HL-60/S4 (cell line): ENCODE measurements at regions not wholly inside any gene's neighbourhood (a gene's known extent, or its start where the extent isn't known, plus 50 kb on each side); places are given as distances from the start of the nearest gene placed in this dataset.

Experiments
- in situ Hi-C: fragments of 300-500 bp; cut with MboI; formaldehyde crosslinking; loops from 2 replicates; pipeline ENCODE4 v1.14.3; 2022; ENCODE audit warnings: low sequenced_read_pairs

DNA sequence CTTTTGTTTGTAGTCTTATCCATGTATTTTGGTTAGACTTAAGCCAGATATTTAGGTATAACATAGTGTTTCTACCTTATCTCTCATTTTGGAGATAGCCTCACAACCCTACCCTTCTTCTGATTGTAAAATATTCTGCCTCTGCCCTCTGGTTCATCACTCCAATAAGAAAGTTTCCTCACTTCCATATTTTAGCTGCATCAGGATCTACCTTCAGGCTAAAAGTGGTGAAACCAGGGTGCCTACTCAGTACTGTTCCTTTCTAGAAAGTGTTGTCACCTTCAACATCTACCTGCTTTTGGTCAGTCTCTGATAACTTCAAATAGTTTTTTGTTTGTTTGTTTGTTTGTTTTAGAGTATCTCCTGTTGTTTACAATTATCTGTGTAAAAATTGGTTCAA, 294.6 kb downstream of the ANXA1 start:
- in situ Hi-C loops, result no loop called here

DNA sequence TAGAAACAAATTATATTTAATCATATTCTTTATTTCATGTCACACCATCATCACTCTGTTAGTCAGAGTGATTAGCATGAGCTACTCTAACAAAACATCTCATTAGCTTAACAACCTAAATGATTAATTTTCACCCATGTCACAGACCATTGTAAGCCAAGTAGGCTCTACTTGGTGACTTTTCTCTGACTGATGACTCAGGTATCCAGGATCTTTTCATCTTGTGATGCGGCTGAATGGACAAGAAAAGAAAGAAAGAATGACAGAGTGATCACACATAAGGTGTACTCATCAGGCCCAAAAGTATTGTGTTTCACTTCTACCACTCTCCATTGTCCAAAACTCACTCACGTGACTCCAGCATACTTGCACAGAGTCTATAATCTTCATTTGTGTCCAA, 299.3 kb downstream of the ANXA1 start:
- in situ Hi-C loops, result loop anchor here (25.0 kb wide), 1 partner anchor 136 kb away; no protein-coding TSS in a partner anchor

DNA sequence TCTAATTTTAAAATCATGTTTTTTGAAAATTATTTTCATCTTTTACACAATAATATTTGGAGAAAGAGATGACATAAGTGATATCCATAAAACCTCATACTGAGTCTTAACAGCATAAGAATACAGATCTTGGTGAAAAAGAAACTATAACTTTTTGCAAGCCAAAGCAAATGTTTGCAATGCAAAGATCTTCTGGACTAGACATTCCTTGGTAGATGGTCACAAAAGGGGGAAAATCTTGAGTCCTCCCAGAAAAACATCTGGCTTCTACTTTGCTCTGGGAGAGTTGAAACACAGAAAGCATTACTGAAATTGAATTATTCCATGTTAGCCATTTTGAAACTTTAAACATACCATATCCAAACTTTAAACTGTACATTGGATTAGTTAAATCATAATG, 308.2 kb downstream of the ANXA1 start:
- in situ Hi-C loops, result loop anchor here (25.0 kb wide), 1 partner anchor 127 kb away; no protein-coding TSS in a partner anchor

DNA sequence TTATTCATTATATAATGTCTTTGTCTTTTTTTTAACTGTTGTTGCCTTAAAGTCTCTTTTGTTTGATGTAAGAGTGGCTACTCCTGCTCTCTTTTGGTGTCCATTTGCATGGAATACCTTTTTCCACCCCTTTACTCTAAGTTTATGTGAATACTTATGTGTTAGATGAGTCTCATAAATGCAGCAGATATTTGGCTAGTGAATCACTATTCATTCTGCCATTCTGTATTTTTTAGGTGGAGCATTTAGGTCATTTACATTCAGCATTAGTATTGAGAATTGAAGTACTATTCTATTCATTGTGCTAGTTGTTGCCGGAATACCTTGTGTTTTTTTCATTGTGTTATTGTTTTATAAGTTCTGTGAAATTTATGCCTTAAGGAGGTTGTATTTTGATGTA, 317.1 kb downstream of the ANXA1 start:
- in situ Hi-C loops, result loop anchor here (25.0 kb wide), 1 partner anchor 119 kb away; no protein-coding TSS in a partner anchor

DNA sequence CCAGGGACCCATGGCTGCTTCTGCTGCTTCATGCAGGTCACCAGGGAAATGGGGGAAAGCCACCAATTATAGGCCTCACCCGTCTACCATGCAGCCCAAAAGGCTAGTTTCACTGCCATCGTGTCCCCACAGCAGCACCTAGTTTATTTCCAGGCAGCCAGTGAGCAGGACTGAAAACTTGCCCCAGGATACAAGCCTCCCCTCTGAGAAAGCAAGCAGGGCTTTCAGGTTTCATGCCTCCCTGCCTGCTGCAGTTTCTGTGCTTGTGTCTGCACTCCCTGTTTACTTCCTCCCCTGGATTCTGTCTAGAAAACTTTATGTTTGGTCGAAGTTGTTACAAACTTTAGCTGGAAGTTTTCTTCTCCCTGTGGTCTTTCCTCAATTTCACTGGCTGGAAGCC, 319.1 kb downstream of the ANXA1 start:
- in situ Hi-C loops, result loop anchor here (25.0 kb wide), 1 partner anchor 117 kb away; no protein-coding TSS in a partner anchor

DNA sequence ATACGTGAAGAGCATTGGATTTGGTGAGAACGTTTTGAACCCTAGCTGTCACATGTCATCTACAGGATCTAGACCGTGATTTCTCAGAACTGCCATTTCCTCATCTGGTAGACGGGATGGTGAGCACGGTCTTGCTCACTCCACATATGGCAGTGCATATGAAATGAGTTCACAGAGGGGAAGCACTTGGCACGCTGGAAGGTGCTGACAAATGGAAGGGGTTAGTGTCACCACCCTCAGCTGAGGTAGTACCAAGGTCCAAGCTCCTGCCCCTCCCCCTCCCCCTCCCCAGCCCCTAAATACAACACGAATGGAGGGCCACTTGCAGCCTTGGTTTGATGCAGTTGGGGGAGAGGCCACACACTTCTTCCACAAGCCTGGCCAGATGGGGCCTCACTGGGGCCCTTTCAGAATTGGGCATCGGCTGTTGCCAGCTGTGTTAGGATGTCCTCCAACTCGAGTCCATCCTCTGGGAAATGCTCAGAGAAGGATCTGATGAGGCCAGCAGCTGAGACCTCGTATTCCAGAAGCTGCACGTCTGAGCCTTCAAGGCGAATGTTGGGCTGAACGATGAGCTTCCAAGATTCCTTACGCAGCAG, 322.4 kb downstream of the ANXA1 start:
- in situ Hi-C loops, result loop anchor here (25.0 kb wide), 1 partner anchor 113 kb away; no protein-coding TSS in a partner anchor

DNA sequence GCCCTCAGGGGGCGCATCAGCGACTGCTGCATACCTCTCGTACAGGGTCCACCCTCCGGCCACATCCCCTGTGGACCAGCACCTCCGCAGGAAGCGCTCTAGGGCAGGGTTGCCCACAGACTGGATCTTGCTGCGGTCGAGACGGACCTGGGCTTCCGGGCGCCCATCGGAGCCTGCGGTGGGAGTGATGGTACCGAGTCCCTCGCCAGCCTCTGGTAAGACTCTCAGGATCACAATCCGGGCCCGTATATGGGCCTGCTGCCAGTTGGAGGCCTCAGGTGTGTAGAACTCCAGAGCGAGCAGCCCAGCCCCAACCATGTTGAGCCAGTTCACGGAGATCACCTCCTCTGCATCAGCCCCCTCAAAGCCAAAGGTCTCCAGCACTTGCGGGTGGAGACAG, 323.0 kb downstream of the ANXA1 start:
- in situ Hi-C loops, result loop anchor here (25.0 kb wide), 1 partner anchor 113 kb away; no protein-coding TSS in a partner anchor

DNA sequence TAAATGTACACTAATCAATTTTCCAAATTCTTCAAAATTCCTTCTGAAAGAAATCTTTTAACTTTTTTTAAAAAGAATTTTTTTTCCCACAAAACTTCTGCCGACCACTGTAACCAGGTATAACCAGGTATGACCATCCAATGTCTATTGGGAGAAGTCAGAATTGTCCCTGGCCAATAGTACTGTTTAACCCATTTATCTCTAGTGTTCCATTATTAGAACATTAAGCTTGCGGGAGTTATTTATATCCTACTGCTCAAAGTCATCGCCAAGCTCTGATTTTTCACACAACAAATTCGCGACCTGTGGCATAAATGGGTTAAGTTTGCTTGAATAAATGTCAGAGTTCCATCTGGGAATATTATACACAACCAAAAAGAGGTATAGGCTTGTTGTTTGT, 343.2 kb downstream of the ANXA1 start:
- in situ Hi-C loops, result no loop called here

DNA sequence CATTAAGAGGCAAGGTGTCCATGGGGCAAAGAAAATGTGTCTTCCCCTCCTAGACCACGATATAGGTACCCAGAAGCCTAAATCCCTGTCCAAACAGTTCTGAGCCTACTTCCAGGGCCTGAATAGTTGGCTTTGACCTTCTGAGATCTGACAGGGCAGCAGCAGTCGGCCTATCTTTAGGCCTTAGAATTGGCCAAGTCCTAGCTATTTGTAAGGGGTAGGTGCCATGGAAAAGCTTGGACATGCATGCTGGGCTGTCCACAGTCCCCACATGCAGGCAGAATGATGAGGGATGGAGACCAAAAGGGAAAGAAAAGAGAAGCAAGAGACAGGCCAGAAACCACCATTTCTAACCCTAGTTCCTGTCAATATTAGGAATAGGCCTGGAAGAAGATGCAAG, 346.1 kb downstream of the ANXA1 start:
- in situ Hi-C loops, result no loop called here

DNA sequence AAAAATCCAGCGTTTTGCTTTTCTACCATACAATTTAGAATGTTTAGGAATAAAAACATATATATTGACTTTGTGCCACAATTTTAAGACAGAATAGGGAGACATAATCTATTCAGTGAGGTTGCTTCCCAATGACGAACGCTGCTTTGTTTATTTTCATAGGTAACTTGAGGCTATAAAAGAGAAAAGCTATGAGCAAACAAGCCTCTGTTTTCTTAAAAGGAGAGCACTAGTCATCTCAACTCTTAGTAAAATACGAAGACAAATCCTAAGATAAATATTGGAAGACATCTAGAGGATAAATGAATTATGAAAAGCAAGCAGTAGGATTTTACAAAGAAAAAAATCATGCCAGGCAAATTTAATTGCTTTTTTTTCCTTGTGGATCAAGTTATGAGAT, 363.6 kb downstream of the ANXA1 start:
- in situ Hi-C loops, result no loop called here

DNA sequence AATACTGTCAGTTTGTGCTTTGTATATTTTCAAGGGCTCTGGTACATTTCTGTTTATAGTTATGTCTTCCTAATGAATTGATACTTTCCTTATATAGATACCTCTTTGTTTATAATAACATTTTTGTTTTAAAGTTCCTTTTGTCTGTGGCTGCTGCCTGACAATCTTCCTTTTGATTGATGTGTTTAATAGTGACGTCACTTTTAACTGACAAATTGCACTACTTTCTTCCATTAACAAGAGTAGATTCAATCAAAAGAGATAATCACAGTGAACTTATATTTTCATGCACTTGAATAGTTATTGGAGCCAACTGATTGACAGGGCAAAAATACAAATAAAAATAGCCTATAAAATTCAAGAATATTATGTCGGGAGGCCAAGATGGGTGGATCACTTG, 371.7 kb downstream of the ANXA1 start:
- in situ Hi-C loops, result no loop called here

DNA sequence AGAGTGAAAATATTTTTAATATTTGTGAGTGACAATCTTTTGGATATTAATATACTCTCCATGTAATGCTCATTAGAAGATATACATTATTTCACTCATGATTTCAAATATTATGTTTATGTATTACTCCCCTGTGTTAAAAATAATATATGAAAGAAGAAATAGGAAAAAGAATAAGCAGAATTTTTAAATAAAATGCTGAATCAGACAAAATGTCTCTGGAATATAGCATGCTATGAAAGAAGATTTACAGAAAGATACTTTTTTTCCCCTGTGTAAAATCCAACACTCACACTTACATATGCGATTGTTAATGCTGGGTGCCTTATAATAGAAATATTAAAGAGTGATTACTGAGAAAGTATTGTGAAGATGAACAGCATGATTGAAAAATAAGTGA, 373.7 kb downstream of the ANXA1 start:
- in situ Hi-C loops, result no loop called here

DNA sequence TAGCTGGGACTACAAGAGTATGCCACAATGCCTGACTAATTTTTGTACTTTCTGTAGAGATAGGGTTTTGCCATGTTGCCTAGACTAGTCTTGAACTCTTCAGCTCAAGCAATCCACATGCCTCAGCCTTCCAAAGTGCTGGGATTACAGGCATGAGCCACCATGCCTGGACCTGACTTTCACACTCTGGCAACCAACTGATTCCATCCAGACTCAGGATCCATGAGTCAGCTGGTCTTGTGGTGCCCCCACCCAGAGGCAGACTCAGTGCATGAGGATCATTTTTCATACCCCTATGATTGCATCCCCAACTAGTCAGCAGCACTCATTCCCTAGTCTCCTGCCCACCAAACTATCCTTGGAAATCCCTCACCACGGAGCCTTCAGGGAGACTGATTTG, 375.9 kb downstream of the ANXA1 start:
- in situ Hi-C loops, result no loop called here

DNA sequence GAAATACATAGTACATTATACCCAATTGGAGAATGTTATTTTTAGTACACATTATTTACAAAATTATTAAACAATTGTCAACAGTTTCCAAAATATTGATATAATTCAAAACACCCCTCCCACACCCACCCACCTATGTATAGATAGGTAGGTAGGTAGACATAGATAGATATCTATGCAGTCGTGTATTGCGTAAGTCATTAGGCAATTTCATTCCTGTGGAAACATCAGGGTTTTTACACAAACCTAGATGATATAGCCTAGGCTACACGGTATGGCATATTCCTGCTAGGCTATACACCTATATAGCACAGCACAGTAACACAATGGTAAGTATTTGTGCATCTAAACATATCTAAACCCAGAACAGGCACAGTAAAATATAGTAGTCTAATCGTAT, 377.3 kb downstream of the ANXA1 start:
- in situ Hi-C loops, result no loop called here

DNA sequence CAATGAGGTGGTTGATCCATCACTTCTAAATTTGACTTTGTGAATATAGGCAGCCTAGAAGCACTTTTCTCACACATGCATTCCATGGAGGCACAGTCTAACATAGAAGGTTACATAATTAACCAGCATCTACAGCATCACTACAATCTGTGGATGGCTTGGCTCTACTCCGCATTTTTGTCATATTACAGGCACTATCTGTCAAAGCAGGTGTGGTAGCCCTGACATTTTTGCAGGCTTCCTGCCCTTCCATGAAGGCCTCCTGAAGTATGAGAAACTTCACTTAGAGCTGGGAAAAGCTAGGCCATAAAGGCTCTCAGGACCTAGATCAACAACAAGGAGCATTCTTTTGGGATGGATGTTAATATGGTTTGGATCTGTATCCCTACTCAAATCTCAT, 378.0 kb downstream of the ANXA1 start:
- in situ Hi-C loops, result no loop called here

DNA sequence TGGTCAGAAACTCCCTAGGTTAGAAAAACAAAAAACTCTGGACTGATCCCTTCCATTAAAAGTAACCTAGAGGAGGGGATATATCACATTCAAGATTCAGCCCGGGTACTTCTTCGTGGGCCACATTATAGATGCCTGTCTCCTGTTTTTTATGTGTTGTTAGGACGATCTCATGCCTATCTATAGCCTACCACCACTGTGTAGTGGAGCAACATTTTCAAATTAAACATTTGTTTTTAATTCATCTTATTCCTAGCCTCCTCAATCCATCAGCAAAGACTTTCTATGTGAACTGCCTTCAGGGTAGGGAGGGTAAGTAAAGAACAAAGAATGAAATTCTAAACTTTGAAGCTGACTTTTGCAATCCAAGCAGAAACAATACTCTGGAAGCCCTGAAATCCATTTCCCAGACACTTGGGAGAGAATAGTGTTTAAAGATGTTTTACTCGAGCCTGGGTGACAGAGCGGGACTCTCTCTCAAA, 379.4 kb downstream of the ANXA1 start:
- in situ Hi-C loops, result no loop called here

DNA sequence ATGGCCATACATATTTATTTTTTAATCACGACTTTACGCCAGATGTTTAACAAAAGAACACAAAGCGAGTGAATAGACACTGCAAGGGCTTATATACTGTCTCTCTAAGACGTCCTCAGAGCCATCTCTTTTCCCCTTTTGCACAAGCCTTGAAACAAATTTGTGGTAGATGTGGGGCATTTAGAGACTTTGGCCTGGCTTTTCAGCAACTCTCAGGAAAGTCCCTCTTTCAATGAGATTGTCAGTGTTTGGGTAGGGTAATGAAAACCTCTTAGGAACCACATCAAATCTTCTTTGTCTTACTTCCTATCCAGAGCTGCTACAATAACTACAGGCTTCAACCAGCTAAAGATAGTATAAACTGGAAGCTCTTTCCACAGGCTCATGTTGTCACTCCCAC, 380.0 kb downstream of the ANXA1 start:
- in situ Hi-C loops, result no loop called here

DNA sequence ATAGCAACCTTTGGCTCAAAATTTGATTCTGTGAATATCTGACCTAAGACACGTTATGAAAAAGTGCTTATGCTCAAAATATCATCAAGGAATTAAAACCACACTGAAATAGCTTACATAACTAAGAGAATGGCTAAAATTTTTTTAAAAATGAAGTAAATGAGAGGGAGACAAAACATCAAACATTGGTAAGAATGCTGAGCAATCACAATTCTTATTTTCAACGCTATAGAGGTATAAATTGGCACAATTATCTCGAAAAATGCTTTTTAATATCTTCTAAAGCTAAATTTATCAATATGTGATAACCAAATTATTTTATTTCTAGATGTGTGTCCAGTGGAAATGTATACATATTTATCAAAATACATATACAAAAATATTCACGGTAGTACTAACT, 381.3 kb downstream of the ANXA1 start:
- in situ Hi-C loops, result no loop called here

DNA sequence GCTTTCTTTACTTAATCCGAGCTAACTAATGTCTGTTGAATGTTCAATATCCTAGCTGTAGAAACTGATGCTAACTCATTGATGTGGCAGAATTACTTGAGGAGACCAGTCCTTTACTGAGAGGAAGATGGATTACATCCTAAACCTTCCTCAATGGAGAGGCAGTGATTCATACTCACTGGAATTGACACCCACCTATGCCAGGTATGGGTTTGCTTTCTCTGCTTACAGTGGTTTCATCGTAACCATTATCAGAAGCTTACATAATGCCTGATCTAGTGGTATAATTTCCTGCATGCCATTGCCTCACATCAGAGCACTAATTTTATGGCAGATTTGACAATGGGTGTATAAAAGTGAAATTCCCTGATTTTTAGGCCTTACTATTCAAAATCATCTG, 384.7 kb downstream of the ANXA1 start:
- in situ Hi-C loops, result no loop called here

DNA sequence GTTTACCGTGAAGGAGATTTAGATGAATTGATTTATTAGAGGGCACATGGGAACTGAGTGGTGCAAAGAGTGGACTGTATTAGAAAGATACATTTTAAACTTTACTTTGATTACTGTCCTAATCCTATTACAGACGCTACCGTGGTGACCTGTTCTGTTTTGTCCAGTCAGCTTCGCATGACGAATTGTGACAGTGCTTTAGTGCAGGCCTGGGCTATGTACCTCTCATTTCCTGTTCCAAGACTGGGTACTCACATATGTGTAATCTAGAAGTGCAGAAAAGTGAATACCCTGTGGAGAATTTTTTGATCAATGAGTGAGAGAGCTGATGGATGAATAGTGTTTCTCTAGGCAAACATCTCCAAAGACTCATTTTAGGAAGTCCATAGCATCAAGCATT, 385.9 kb downstream of the ANXA1 start:
- in situ Hi-C loops, result no loop called here

DNA sequence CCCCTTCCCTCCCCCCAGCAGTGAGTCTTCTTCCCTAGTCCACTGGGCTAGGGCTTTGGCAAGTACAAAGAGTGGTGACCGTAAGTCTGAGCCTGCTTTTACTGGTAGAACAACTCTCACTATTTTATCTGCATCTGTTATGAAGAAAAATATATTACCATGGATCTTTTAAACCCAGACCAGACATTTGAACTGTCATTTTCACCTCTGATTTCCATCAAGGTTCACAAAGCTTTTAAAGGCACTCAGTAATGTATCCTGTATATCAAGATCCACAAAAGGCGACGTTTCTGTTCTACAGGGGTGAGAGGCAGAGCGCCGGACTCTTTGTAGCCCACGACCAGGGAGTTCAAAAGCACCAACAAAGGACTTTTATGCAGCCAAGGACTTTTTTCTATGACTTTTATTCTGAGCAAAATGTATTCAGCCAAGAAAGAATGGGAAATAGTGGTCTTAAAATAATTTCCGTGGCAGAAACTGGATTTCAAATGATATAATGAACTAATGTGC, 388.3 kb downstream of the ANXA1 start:
- in situ Hi-C loops, result no loop called here

DNA sequence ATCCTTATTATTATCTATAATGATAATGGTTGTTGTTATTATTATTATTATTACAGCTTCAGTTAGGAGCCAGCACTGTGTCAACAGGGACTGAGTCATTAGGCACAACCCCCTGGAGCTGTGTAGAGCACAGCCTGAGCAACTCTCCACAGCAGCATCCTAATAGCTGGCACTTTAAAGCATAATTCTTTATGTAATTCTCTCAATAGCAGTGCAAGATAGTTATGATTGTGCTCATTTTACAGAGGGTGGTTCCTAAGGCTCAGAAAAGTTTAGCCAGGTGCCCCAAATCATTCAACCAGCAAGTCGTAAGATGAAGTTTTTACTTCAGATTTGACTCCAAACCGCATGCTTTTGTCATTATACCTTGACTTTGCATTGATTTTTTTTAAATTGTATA, 390.3 kb downstream of the ANXA1 start:
- in situ Hi-C loops, result no loop called here

DNA sequence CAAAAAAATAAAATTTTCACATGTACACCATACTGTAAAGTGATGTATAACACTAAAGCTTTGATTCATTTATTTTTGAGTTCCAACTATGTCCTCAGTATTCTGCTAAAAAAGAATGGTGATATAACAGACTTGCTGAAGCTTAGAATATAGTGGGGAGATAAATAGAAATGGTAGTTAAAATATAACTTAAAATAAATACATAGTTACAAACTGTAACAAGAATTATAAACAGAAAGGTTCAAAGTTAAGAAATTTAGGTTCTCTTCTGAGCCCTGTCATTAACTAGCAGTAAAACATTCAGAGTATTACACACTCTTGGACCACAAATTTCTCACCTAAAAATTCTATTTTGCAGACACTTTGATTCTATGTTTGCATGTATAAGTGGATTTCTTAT, 392.1 kb downstream of the ANXA1 start:
- in situ Hi-C loops, result no loop called here
